ENCODE measurements at regions not wholly inside any gene's neighbourhood (a gene's known extent, or its start where the extent isn't known, plus 50 kb on each side); places are given as distances from the start of the nearest gene placed in this dataset.
A peak's percentile ranks its signal among the peaks of the same experiment; 100 is the strongest.

DNA sequence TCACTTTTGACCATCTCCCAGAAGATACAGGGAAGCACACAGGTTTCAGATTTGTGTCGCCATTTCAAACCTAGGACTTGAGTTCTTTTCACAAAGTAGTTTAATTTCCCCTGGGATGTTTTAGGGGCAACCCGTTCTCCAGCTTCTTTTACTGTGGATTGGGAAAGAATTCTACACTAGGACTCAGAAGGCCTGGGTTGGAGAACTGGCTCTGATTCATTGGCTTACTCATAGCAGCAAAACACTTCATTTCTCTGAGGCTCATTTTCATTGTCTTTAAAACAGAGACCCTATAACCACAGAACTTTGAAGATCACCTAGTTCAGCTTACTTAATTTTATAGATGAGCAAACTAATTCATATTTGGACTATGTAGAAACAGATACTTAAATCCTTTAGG lies 175.9 kb upstream of the SALL1 start:
- no peak for TF ChIP-seq CTCF (IDR thresholded peaks at IDR 0.05; ENCODE audit: unreplicated experiment)
- CTCF ChIA-PET = no interaction called here
- intact Hi-C loops (cut with micrococcal nuclease; ENCODE audit: unreplicated experiment) = loop anchor here (10.0 kb wide), 1 partner anchor 208 kb away; no protein-coding TSS in a partner anchor
- Mint-ChIP-seq H3K9me3 (ENCODE audit: low read depth, unreplicated experiment) (peaks cover 3% of the 10 kb centered on the region), H3K4me3 (ENCODE audit: low read depth, unreplicated experiment) (no peak overlapping the region), H3K36me3 (ENCODE audit: insufficient read depth, unreplicated experiment) (no peaks in the 10 kb centered on the region), H3K4me1 (ENCODE audit: low read depth, unreplicated experiment) (peaks cover 14% of the 10 kb centered on the region), H3K27ac (ENCODE audit: unreplicated experiment) (no peak overlapping the region), H3K27me3 (ENCODE audit: unreplicated experiment) (peaks cover 25% of the 10 kb centered on the region)
- DNase-seq = no peak
- BruUV-seq (replicated peaks) = no TSS peak

- peaks cover 3% of the 10 kb centered on the region for H3K9me3 Mint-ChIP-seq (ENCODE audit: low read depth, unreplicated experiment)
- H3K36me3 Mint-ChIP-seq (ENCODE audit: insufficient read depth, unreplicated experiment) = no peaks in the 10 kb centered on the region
- peak; percentile 6 for DNase-seq
- H3K4me3 Mint-ChIP-seq (ENCODE audit: low read depth, unreplicated experiment) = no peak overlapping the region
- CTCF ChIA-PET = no interaction called here
- intact Hi-C loops (cut with micrococcal nuclease; ENCODE audit: unreplicated experiment) = loop anchor here (10.0 kb wide), 1 partner anchor 209 kb away; no protein-coding TSS in a partner anchor
- BruUV-seq (replicated peaks) = no TSS peak
- H3K27me3 Mint-ChIP-seq (ENCODE audit: unreplicated experiment) = peaks cover 25% of the 10 kb centered on the region
- no peak for TF ChIP-seq CTCF (IDR thresholded peaks at IDR 0.05; ENCODE audit: unreplicated experiment)
- H3K4me1 Mint-ChIP-seq (ENCODE audit: low read depth, unreplicated experiment) = peaks cover 14% of the 10 kb centered on the region
- H3K27ac Mint-ChIP-seq (ENCODE audit: unreplicated experiment) = no peak overlapping the region
Measured at GRCh38 chr16:51326131-51326856, 175.2 kb upstream of the SALL1 start.

DNA sequence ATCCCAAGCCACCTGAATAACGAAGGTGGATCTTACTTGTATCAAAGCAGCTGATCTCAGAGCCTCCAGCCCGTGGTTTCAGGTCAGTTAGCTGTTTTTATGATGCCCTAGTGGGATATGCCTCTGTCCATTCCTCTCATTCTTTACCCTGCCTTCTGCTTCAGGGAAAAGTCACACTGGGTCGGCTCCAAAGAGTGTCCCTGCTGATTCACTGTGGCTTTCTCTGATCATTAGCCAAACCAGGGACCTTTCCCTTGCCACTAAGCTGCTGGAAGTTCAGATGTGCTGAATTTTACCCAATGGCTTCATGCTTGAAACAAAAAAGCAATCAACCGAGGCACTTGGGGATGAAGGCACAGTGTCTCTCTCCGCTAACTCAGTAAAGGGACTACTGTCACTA lies 170.2 kb upstream of the SALL1 start:
- Mint-ChIP-seq H3K27ac (ENCODE audit: unreplicated experiment) (no peak overlapping the region), H3K36me3 (ENCODE audit: insufficient read depth, unreplicated experiment) (no peaks in the 10 kb centered on the region), H3K4me3 (ENCODE audit: low read depth, unreplicated experiment) (no peak overlapping the region), H3K4me1 (ENCODE audit: low read depth, unreplicated experiment) (peaks cover 10% of the 10 kb centered on the region), H3K9me3 (ENCODE audit: low read depth, unreplicated experiment) (peaks cover 2% of the 10 kb centered on the region), H3K27me3 (ENCODE audit: unreplicated experiment) (peaks cover 18% of the 10 kb centered on the region)
- intact Hi-C loops (cut with micrococcal nuclease; ENCODE audit: unreplicated experiment) = loop anchor here (10.0 kb wide), 1 partner anchor 214 kb away; no protein-coding TSS in a partner anchor
- DNase-seq = no peak
- no TSS peak for BruUV-seq (replicated peaks)
- CTCF ChIA-PET = no interaction called here
- no peak for TF ChIP-seq CTCF (IDR thresholded peaks at IDR 0.05; ENCODE audit: unreplicated experiment)

GRCh38 chr16:51317575-51317974 lies 166.5 kb upstream of the SALL1 start:
- no TSS peak for BruUV-seq (replicated peaks)
- no peak for TF ChIP-seq CTCF (IDR thresholded peaks at IDR 0.05; ENCODE audit: unreplicated experiment)
- CTCF ChIA-PET = no interaction called here

More at GRCh38 chr16:51317575-51317974, 166.5 kb upstream of the SALL1 start:
- Mint-ChIP-seq H3K27me3 (ENCODE audit: unreplicated experiment) (peaks cover 16% of the 10 kb centered on the region), H3K9me3 (ENCODE audit: low read depth, unreplicated experiment) (peaks cover 5% of the 10 kb centered on the region), H3K4me3 (ENCODE audit: low read depth, unreplicated experiment) (no peak overlapping the region), H3K4me1 (ENCODE audit: low read depth, unreplicated experiment) (no peaks in the 10 kb centered on the region), H3K27ac (ENCODE audit: unreplicated experiment) (no peak overlapping the region), H3K36me3 (ENCODE audit: insufficient read depth, unreplicated experiment) (no peaks in the 10 kb centered on the region)
- DNase-seq = no peak
- intact Hi-C loops (cut with micrococcal nuclease; ENCODE audit: unreplicated experiment) = no loop called here

Data from Calu3 (cell line).